CD4-positive, alpha-beta T cell treated with Interleukin-10 for 1 hour (primary cell): ENCODE measurements at regions not wholly inside any gene's neighbourhood (a gene's known extent, or its start where the extent isn't known, plus 50 kb on each side); places are given as distances from the start of the nearest gene placed in this dataset.

ENCODE experiments used
- DNase-seq: peaks from one replicate; pipeline ENCODE4 v3.0.0-alpha.2; 2020

- DNase-seq: no peak
Observed at GRCh38 chr5:166302166-166302565, 1989.3 kb upstream of the WWC1 start.

- DNase-seq: no peak
Observed at GRCh38 chr5:166317425-166317824, 1974.0 kb upstream of the WWC1 start.

- no peak for DNase-seq
Observed at GRCh38 chr5:166320920-166321480, 1970.4 kb upstream of the WWC1 start.

GRCh38 chr5:166324372-166324771 lies 1967.1 kb upstream of the WWC1 start:
- no peak for DNase-seq

- DNase-seq: no peak
Observed at GRCh38 chr5:166329149-166329800, 1962.2 kb upstream of the WWC1 start.

GRCh38 chr5:166330036-166330435 lies 1961.4 kb upstream of the WWC1 start:
- no peak for DNase-seq

- no peak for DNase-seq
Observed at GRCh38 chr5:166331521-166331920, 1959.9 kb upstream of the WWC1 start.

GRCh38 chr5:166338801-166339200 lies 1952.6 kb upstream of the WWC1 start:
- no peak for DNase-seq

GRCh38 chr5:166340039-166340438 lies 1951.4 kb upstream of the WWC1 start:
- no peak for DNase-seq

- DNase-seq: no peak
Observed at GRCh38 chr5:166341740-166342337, 1949.6 kb upstream of the WWC1 start.

GRCh38 chr5:166342402-166342801 lies 1949.0 kb upstream of the WWC1 start:
- DNase-seq: no peak

GRCh38 chr5:166346726-166347374 lies 1944.6 kb upstream of the WWC1 start:
- no peak for DNase-seq

GRCh38 chr5:166349046-166349445 lies 1942.4 kb upstream of the WWC1 start:
- no peak for DNase-seq

GRCh38 chr5:166353580-166353979 lies 1937.9 kb upstream of the WWC1 start:
- DNase-seq: no peak

GRCh38 chr5:166354332-166354731 lies 1937.1 kb upstream of the WWC1 start:
- no peak for DNase-seq

- DNase-seq: no peak
Observed at GRCh38 chr5:166356096-166356495, 1935.3 kb upstream of the WWC1 start.

- no peak for DNase-seq
Observed at GRCh38 chr5:166358127-166358830, 1933.2 kb upstream of the WWC1 start.

- DNase-seq: no peak
Observed at GRCh38 chr5:166363087-166363760, 1928.2 kb upstream of the WWC1 start.

- DNase-seq: no peak
Observed at GRCh38 chr5:166365164-166365563, 1926.3 kb upstream of the WWC1 start.

GRCh38 chr5:166367391-166367790 lies 1924.1 kb upstream of the WWC1 start:
- no peak for DNase-seq

- no peak for DNase-seq
Observed at GRCh38 chr5:166369346-166369745, 1922.1 kb upstream of the WWC1 start.

GRCh38 chr5:166369807-166370206 lies 1921.6 kb upstream of the WWC1 start:
- no peak for DNase-seq
